GM18498 (cell line): ENCODE measurements at regions not wholly inside any gene's neighbourhood (a gene's known extent, or its start where the extent isn't known, plus 50 kb on each side); places are given as distances from the start of the nearest gene placed in this dataset.

ENCODE experiments used
- ATAC-seq: cut with Tn5 transposase; IDR thresholded peaks from one replicate; pipeline ENCODE4 v1.9.1; 2021; ENCODE audit warnings: mild to moderate bottlenecking, moderate library complexity; ENCODE audit not compliant: unreplicated experiment

DNA sequence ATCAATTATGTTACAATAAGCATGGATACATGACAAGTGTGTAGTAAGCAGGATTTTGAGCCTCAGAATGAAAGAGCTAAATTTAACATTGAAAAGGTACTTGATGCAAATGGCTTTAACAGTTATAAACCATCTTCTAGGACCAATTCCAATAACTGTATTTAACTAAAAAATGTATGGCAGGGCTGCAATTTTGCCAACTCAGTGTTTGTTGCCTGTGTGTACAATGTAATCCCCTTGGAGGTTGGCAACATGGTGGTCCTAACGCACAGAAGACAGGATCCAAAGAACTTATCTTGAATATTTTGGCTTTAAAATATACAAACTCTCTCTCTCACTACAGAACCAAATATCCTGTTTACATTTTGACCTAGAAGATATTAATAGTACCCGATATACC lies 2314.1 kb downstream of the LRRC4C start:
- no peak for ATAC-seq

GRCh38 chr11:39144351-39145130 lies 2314.9 kb downstream of the LRRC4C start:
- ATAC-seq, result no peak

- ATAC-seq, result no peak
Observed at GRCh38 chr11:39139581-39139980, 2319.9 kb downstream of the LRRC4C start.

DNA sequence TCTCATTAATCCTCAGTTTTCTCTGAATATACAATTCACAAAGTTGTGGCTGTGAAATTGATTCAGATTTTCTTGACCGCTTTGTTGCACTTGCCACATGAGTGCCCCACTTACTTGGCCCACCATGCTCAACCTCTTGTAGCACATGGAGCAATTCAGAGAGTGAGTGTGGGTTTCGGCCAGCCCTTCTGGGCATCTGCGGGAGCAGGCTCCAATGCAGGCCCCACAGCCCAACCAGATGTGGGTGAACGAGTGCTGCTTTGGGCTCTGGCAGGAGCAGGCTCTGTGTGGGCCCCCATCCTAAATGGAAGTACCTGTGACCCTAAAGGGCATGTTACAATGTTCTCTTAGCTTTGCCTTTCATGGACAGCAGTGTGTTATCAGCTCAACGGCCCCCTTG lies 2338.6 kb downstream of the LRRC4C start:
- ATAC-seq, result no peak

- ATAC-seq, result no peak
Observed at GRCh38 chr11:39113606-39114005, 2345.8 kb downstream of the LRRC4C start.

GRCh38 chr11:39102236-39102635 lies 2357.2 kb downstream of the LRRC4C start:
- ATAC-seq, result no peak

DNA sequence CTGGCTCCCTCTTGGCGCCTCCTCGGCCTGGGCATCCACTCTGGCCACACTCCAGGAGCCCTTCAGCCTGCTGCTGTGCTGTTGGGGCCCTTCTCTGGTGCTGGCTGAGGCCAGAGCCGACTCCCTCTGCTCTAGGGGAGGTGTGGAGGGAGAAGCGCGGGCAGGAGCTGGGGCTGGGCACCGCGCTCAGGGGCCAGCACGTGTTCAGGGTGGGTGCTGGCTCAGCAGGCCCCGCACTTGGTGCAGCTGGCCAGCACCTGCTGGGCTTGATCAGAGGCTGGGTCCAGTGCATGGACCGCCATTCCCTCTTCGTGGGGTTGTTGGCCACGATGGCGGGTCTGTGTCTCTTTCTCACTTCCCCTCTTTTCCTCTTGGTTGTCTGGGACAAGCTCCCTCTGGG lies 2381.0 kb downstream of the LRRC4C start:
- ATAC-seq, result no peak

DNA sequence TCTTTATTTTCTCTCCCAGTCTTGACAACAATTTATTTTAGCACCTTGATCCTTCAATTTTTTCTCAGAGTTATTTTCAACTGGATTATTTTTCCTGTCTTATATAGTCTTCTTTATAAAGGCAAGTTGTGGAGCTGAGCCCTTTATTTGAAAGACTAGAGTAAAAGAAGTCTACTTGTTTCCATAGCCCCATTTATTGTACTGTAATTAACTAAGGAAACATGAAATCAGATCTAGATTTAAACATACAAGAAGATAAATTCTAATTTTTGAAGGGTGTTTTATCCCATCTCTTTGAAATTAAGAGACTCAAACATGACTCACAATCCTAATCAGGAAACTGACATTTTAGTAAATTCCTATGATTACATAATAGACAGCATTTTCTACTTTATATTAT lies 2421.8 kb downstream of the LRRC4C start:
- no peak for ATAC-seq

- ATAC-seq, result no peak
Observed at GRCh38 chr11:39036021-39036420, 2423.4 kb downstream of the LRRC4C start.

DNA sequence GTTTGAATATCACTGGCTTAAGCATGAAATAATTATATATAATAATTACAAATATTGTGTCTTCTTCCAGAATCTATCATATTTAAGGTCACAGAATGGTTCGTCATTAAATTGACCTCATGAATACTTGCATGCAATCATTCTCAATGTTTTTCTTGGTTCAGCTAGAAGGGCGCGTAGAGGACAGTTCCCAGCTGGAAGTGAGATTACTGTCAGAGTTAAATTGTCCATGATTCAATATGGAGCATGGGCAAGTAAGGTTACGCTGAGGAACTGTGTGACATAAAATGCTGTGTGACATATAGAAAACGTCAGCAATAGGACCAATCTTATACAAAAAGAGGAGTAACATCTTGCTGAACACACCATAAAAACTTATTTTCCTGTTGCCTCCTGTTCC lies 2423.5 kb upstream of the RAG2 start:
- no peak for ATAC-seq

DNA sequence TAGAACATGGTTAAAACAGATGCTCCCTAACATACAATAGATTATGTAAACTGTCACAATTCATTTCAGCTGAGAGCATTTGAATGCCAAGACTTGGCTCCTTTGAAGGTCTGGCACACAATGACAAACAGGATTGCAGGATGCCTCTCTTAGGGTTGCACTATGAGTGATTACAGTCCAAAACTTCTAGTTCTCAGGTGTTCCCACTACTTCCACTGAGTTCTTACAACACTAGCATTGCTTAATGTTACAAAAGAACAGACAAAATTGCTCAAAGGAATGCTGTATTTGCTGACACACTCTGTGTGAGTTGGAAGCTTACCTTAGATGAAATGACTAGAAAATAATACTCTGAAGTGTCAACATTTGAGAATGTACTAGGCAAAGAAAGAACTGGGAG lies 2413.8 kb upstream of the RAG2 start:
- no peak for ATAC-seq

- ATAC-seq, result no peak
Observed at GRCh38 chr11:38990841-38991240, 2392.8 kb upstream of the RAG2 start.

DNA sequence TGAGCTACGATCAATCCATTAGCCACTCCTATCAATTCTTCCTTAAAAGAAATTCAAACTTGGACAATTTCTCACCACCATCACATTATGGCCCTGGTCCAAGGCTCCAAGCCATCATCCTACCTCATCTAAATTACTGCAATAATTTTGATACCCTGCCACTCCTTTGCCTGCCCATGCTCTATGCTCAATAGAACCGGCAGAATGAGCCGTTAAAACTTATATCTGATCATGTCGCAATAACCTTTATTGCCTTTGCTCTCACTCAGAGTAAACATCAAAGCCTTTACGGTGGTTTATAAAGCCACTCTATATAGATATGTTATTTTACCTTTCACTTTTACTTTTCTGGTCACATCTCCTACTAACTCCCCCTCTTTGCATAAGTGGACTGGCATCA lies 2392.1 kb upstream of the RAG2 start:
- ATAC-seq, result no peak

DNA sequence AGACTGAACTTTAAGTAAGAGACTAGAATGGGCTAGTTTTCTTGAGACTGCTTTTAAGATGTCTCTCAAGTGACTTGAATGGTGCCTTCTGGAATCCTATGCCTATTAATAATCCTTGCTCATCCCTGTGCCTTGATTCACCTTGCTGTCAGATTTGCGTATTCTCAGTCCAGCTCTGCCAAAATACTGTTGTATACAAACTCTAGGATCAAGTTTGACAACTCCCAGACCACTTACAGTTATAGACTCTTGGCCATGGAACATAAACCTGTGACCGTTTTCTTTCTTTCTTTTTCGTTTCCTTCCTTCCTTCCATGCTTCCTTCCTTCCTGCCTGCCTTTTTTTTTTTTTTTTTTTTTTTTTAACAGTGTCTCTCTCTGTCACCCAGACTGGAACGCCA lies 2390.9 kb upstream of the RAG2 start:
- ATAC-seq, result no peak

DNA sequence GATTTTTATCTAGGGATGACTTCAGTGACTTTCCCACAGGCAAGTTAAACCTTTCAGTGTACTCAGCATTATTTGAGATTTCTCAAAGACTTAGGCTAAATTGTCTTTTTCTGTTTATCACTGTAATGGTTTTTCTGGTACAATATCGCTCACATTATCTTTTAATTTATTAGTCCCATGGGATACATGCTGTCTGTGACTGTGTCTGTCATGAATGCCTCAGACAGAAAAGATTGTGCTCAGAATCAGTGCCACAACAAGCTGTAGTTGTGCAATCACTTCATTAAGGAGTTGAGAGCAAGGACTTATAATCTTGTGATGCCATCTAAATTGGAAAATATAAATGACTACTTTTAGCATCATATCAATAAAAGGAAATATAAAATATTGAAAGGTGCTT lies 2374.2 kb upstream of the RAG2 start:
- no peak for ATAC-seq

DNA sequence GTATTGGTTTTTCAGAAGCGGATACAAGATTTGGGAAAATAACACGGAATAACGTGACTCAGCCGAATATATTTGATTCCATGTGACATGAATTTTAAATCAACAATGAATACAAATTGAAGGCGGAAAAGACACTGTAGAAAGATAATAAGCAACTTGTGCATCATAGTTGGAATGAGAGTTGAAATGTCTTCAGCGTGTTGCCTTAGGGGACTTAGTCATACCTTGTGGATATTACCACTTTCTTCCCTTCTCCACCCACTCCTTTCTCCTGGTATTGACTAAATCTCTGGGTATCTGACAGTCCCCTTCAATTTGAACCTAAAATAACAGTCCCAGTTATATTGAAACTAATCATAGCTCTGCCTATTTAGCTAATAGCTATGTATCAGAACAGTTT lies 2373.1 kb upstream of the RAG2 start:
- ATAC-seq, result no peak

- no peak for ATAC-seq
Observed at GRCh38 chr11:38968951-38969350, 2370.9 kb upstream of the RAG2 start.

DNA sequence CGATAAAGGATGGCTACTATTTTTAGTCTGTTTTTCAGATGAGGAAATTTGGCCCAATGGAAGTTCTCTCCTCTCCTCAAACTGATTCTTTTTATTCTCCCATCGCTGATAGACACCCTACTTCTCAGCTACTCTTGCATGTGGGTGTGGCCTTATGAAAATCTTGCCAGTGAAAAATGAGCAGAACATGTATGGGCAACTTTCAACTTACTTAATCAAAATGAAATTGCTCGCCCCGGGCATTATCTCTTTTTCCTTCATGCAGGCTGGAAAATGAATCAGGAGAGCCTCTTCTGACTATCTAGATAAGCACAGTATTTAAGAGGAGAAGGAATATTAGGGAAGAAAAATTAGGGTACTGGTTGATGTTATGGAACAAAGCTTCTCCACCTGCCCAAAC lies 2354.7 kb upstream of the RAG2 start:
- ATAC-seq, result no peak

DNA sequence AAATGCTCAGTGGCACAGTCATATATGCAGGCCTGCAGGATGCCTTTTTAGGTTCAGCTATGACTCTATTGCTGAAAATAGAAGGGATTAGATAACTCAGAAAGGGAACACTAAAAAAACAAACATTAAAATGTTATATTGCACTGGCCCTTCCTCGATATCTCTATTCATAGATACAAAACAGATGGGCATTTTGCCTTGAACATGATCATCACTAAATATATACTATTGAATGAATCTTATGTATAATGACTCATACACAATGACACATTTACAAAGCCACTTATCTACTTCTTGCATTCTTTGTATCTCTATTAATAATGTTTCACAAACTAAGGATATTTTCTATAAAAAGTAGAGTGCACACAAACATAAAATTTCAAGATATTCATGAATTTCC lies 2352.8 kb upstream of the RAG2 start:
- no peak for ATAC-seq

GRCh38 chr11:38948392-38948791 lies 2350.4 kb upstream of the RAG2 start:
- ATAC-seq, result no peak

DNA sequence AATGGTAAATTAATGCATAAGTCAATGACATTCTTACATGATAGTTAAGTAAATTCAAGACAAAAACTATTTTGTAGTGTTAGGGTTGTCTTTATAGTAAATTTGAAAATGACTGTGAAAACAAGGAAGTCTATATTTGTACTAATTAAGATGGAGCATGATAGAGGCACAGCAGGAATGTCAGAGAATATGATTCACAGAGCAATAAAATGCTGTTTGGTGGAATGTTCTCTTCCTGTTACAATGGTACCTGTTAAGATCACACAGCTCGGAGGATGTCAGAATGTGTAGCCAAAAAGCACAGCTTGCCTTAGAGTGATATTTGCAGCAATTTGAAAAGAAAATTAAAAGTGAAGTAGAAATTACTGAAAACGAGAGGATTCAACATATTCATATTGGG lies 2339.7 kb upstream of the RAG2 start:
- no peak for ATAC-seq

- no peak for ATAC-seq
Observed at GRCh38 chr11:38935941-38936340, 2337.9 kb upstream of the RAG2 start.

DNA sequence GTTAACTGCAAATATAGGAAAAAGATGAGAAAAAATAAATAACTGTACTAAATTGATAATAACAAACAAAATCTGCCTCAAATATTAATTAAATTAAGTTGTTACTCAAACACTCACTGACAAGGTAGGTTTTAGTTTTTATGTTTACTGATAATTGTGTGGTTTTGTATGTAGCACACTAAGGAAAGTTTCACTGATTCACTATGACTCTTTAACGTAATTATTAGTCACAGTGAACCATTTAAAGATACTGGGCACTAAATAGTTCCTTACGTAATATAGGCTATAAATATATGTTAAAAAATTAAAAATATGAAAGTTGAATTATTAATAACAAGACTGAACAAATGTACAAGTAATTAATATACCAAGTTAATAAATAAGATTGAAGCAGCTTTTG lies 2330.0 kb upstream of the RAG2 start:
- ATAC-seq, result no peak
